Osteocyte (in vitro differentiated cells): ENCODE measurements at regions not wholly inside any gene's neighbourhood (a gene's known extent, or its start where the extent isn't known, plus 50 kb on each side); places are given as distances from the start of the nearest gene placed in this dataset.

Experiments used
- DNase-seq: peaks from one replicate; pipeline ENCODE4 v3.0.0; 2021; ENCODE audit warnings: mixed read lengths; ENCODE audit not compliant: unreplicated experiment; ENCODE audit errors: extremely low spot score
- H3K27ac Mint-ChIP-seq: one replicate; pipeline ENCODE4 v1.8.0; 2021; ENCODE audit warnings: mild to moderate bottlenecking, mixed read lengths; ENCODE audit not compliant: unreplicated experiment
- H3K27me3 Mint-ChIP-seq: one replicate; pipeline ENCODE4 v1.8.0; 2021; ENCODE audit warnings: mixed read lengths; ENCODE audit not compliant: unreplicated experiment
- H3K36me3 Mint-ChIP-seq: one replicate; pipeline ENCODE4 v1.8.0; 2021; ENCODE audit warnings: mixed read lengths; ENCODE audit not compliant: unreplicated experiment
- H3K4me1 Mint-ChIP-seq: one replicate; pipeline ENCODE4 v1.8.0; 2021; ENCODE audit warnings: mixed read lengths; ENCODE audit not compliant: unreplicated experiment
- H3K4me3 Mint-ChIP-seq: one replicate; pipeline ENCODE4 v1.8.0; 2021; ENCODE audit warnings: mild to moderate bottlenecking, moderate library complexity, mixed read lengths; ENCODE audit not compliant: unreplicated experiment
- H3K9me3 Mint-ChIP-seq: one replicate; pipeline ENCODE4 v1.8.0; 2021; ENCODE audit warnings: mixed read lengths; ENCODE audit not compliant: unreplicated experiment
- TF ChIP-seq, protein P1 (sequence below): fragments of 200-600 bp; sonication (generic); IDR thresholded peaks from 2 replicates; pipeline ENCODE4 v1.5.0; 2021; ENCODE audit warnings: antibody characterized with exemption, mild to moderate bottlenecking, moderate library complexity

DNA sequence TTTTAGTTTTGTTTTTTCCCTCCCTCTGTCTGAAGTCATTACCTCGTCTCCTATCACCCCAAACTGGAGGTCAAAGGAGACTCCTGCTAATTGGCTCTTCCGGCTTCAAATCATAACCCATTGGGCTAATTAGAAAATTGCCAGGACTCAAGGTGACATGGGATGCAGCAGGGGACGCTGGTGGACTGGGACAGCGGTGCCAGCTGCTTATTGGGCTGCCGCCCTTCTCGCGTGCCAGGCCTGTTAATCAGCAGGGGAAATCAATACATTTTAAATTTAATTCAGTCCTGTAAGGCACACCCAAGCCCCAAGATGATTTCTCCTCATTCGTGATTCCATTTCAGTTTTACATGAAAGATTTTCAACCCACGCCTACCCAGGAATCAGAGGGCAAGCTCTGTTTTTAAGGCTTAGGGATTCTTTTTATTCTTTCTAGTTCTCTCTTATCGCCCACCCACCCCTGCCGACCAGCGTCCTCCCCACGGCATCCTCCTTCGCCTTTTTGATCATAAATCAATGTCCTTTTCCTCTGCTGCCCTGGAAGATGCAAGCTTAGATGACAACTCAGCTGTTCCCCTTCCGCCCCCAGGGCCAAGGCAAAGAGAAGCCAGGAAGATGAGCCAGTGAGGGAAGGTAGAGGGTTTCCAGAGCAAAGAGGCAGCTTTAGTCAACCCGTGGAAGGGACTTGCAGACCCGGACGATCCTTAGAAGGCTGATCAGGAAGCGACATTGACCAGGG, 329.6 kb downstream of the UACA start:
- TF ChIP-seq, protein P1, sequence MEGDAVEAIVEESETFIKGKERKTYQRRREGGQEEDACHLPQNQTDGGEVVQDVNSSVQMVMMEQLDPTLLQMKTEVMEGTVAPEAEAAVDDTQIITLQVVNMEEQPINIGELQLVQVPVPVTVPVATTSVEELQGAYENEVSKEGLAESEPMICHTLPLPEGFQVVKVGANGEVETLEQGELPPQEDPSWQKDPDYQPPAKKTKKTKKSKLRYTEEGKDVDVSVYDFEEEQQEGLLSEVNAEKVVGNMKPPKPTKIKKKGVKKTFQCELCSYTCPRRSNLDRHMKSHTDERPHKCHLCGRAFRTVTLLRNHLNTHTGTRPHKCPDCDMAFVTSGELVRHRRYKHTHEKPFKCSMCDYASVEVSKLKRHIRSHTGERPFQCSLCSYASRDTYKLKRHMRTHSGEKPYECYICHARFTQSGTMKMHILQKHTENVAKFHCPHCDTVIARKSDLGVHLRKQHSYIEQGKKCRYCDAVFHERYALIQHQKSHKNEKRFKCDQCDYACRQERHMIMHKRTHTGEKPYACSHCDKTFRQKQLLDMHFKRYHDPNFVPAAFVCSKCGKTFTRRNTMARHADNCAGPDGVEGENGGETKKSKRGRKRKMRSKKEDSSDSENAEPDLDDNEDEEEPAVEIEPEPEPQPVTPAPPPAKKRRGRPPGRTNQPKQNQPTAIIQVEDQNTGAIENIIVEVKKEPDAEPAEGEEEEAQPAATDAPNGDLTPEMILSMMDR, result no peak
- H3K4me3 Mint-ChIP-seq, result no peak overlapping the region
- no peak overlapping the region for H3K27ac Mint-ChIP-seq
- no peaks in the 10 kb centered on the region for H3K36me3 Mint-ChIP-seq
- peaks cover 7% of the 10 kb centered on the region for H3K9me3 Mint-ChIP-seq
- H3K27me3 Mint-ChIP-seq, result peaks cover 61% of the 10 kb centered on the region
- DNase-seq, result no peak
- no peaks in the 10 kb centered on the region for H3K4me1 Mint-ChIP-seq

DNA sequence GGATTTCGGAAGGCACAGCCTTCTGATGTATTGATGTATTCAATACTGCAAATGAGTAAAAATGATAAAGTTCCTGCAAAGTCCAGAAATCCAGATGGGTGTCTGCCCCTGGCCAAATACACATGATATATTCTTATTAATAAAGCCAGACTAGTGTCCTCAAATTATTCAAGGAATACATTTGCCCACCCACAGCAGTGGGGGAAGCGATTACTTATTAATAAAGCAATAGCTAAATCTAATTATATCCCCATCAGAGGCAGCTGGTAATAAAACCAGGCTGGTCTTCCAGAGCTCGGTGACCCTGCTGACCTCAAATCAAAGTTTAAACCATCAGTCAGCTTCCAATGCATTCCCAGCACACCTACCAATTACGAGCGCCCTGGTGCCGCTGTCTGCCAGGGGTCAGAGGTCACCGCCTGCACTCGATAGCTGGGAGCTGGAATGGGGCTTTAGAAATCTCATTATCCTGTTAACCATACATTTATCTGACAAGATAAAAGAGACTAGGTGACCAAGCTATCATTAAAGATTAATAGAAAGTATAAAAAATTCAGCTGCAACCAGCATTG, 330.3 kb downstream of the UACA start:
- peaks cover 14% of the 10 kb centered on the region for H3K9me3 Mint-ChIP-seq
- DNase-seq, result no peak
- no peaks in the 10 kb centered on the region for H3K36me3 Mint-ChIP-seq
- no peaks in the 10 kb centered on the region for H3K4me1 Mint-ChIP-seq
- no peak overlapping the region for H3K27ac Mint-ChIP-seq
- peaks cover 62% of the 10 kb centered on the region for H3K27me3 Mint-ChIP-seq
- H3K4me3 Mint-ChIP-seq, result no peak overlapping the region
- TF ChIP-seq, protein P1, result no peak

DNA sequence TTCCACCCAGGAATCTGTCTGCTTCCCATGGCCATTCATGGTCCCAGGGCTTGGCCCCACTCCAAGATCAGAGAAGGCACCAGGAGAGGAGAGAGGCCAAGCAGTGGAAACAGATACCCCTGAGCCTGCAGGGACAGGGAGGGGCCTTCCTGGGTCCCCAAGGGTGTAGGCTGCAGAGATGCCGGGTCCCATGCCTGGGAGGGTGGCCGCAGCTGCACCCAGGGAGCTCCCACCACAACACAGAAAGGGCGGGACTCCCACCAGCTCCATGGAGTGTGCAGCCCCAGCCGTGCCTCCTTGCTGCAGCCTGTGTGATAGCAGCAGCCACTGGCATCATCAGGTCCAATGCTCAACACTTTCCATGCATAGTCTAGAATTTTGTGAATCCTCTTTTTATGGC, 331.5 kb downstream of the UACA start:
- Mint-ChIP-seq H3K4me3 (no peak overlapping the region), H3K9me3 (peaks cover 15% of the 10 kb centered on the region), H3K27ac (no peak overlapping the region), H3K27me3 (peaks cover 58% of the 10 kb centered on the region), H3K36me3 (no peaks in the 10 kb centered on the region), H3K4me1 (no peaks in the 10 kb centered on the region)
- TF ChIP-seq, protein P1, result no peak
- no peak for DNase-seq

DNA sequence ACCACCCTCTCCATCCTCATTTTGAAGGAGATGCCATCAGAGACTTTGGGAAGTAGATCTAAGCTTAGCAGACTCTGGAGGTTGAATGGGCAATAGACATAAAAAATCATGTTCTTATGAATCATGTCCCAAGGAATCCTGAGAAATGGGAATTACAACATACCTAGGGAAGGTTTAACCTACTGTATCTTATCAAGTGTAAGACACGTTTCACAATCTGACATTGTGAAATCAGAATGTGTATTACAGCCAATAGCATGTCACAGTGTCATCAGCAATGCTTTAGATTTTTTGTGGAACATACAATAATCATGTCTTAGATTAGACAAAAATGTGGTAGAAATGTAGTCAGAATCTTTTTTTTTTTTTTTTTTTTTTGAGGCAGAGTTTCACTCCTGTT, 332.4 kb upstream of the TLE3 start:
- no peaks in the 10 kb centered on the region for H3K36me3 Mint-ChIP-seq
- peaks cover 5% of the 10 kb centered on the region for H3K4me1 Mint-ChIP-seq
- H3K9me3 Mint-ChIP-seq, result peaks cover 15% of the 10 kb centered on the region
- H3K27me3 Mint-ChIP-seq, result peaks cover 55% of the 10 kb centered on the region
- DNase-seq, result no peak
- TF ChIP-seq, protein P1, result no peak
- no peak overlapping the region for H3K27ac Mint-ChIP-seq
- H3K4me3 Mint-ChIP-seq, result no peak overlapping the region

DNA sequence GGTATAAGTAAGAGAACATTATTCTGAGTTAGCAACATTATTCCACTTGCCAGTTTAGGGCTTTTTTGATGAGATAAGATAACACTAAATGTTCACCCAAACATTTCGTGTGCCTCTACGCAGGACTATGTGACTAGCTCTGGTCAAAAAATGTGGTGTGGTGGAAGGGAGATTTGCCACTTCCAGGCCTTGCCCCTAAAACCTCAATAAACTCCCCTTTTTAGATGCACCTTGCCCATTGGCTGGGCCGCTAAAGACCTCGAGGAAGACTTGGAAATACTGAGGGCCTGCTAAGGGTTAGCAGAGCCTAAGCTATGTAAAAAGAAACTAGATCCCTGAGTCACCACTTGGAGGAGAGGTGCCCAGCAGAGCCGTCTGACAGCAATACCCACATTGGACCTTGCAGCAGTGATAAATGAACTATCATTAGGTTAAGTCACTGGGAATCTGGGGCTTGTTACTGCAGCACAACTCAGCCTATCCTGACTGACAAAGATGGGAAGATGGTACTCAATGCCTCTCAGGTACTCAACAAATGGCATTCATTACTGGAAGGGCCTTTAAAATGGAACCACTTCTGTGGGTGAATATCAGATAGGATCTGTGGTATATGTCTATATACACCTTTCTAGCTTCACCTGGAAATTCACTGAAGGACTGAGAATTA, 331.5 kb upstream of the TLE3 start:
- DNase-seq, result no peak
- Mint-ChIP-seq H3K4me1 (peaks cover 5% of the 10 kb centered on the region), H3K27me3 (peaks cover 56% of the 10 kb centered on the region), H3K27ac (no peak overlapping the region), H3K4me3 (no peak overlapping the region), H3K9me3 (peaks cover 15% of the 10 kb centered on the region), H3K36me3 (no peaks in the 10 kb centered on the region)
- TF ChIP-seq, protein P1, result no peak
